GM06990 (cell line): ENCODE measurements at regions not wholly inside any gene's neighbourhood (a gene's known extent, or its start where the extent isn't known, plus 50 kb on each side); places are given as distances from the start of the nearest gene placed in this dataset.
"Not testable (repeated sequence)": the region's sequence is repeated elsewhere in the genome, so short reads cannot be mapped to it uniquely, and the experiment has no call there.

Experiments used
- DNase-seq: peaks from one replicate; pipeline ENCODE4 v3.0.0-alpha.2; 2011; ENCODE audit not compliant: insufficient read length; ENCODE audit errors: extremely low read depth
- H3K27me3 ChIP-seq: replicated peaks from 2 replicates; pipeline ENCODE4 v1.6.0; 2011; ENCODE audit warnings: low read length; ENCODE audit not compliant: control insufficient read depth, insufficient read depth
- H3K36me3 ChIP-seq: 2 replicates; pipeline ENCODE4 v1.5.1; 2011; ENCODE audit warnings: low read length; ENCODE audit not compliant: control insufficient read depth, insufficient read depth
- H3K4me3 ChIP-seq: replicated peaks from 2 replicates; pipeline ENCODE4 v1.5.1; 2011; ENCODE audit warnings: low read depth, mild to moderate bottlenecking, control low read depth, low read length
- CTCF ChIP-seq: IDR thresholded peaks from 2 replicates; pipeline ENCODE4 v1.5.1; 2011; ENCODE audit warnings: low read length, control low read depth, mild to moderate bottlenecking, inconsistent platforms; ENCODE audit not compliant: insufficient read depth, poor library complexity, severe bottlenecking

GRCh38 chr2:215862351-215862771 lies 151.0 kb downstream of the MREG start:
- Histone ChIP-seq H3K36me3 (no peaks in the 10 kb centered on the region), H3K27me3 (no peaks in the 10 kb centered on the region; the same call in 1 of the 2 replicates), H3K4me3 (no peak overlapping the region)
- no peak for TF ChIP-seq CTCF
- DNase-seq: no peak

GRCh38 chr2:215861607-215862350 lies 151.6 kb downstream of the MREG start:
- no peaks in the 10 kb centered on the region for H3K36me3 ChIP-seq
- H3K27me3 ChIP-seq: no peaks in the 10 kb centered on the region; the same call in 1 of the 2 replicates
- no peak overlapping the region for H3K4me3 ChIP-seq
- no peak for TF ChIP-seq CTCF
- DNase-seq: no peak

GRCh38 chr2:215856080-215856479 lies 157.3 kb downstream of the MREG start:
- H3K27me3 ChIP-seq: no peaks in the 10 kb centered on the region
- no peaks in the 10 kb centered on the region for H3K36me3 ChIP-seq
- no peak overlapping the region for H3K4me3 ChIP-seq
- no peak for DNase-seq
- no peak for TF ChIP-seq CTCF

GRCh38 chr2:215855308-215855707 lies 158.0 kb downstream of the MREG start:
- not testable (repeated sequence) for H3K36me3 ChIP-seq, H3K4me3 ChIP-seq, DNase-seq, H3K27me3 ChIP-seq

- no peak overlapping the region for H3K4me3 ChIP-seq
Measured at GRCh38 chr2:215854008-215854407, 159.3 kb downstream of the MREG start.

GRCh38 chr2:215851696-215852095 lies 161.7 kb downstream of the MREG start:
- no peaks in the 10 kb centered on the region for H3K27me3 ChIP-seq
- H3K36me3 ChIP-seq: no peaks in the 10 kb centered on the region
- H3K4me3 ChIP-seq: no peak overlapping the region
- no peak for DNase-seq
- TF ChIP-seq CTCF: no peak

More at GRCh38 chr2:215854008-215854407, 159.3 kb downstream of the MREG start:
- no peak for TF ChIP-seq CTCF
- no peaks in the 10 kb centered on the region for H3K27me3 ChIP-seq
- no peak for DNase-seq
- H3K36me3 ChIP-seq: no peaks in the 10 kb centered on the region
